B cell (primary cell): ENCODE measurements at regions not wholly inside any gene's neighbourhood (a gene's known extent, or its start where the extent isn't known, plus 50 kb on each side); places are given as distances from the start of the nearest gene placed in this dataset.

Source experiments
- ATAC-seq: fragments of 200-7000 bp; cut with Tn5 transposase; one replicate; pipeline ENCODE4 v1.10.0; 2021; ENCODE audit warnings: low read depth, mild to moderate bottlenecking, moderate number of reproducible peaks, moderate library complexity
- CTCF ChIA-PET: fragments of 350-600 bp; sonication (Branson Sonifier 250); formaldehyde crosslinking; loops from one replicate; lab custom pipeline; 2021; ENCODE audit warnings: antibody characterized with exemption, inconsistent platforms; lab: Charles Lee
- POLR2A ChIA-PET: fragments of 350-600 bp; sonication (Branson Sonifier 250); formaldehyde crosslinking; loops from one replicate; lab custom pipeline; 2021; ENCODE audit warnings: antibody characterized with exemption; lab: Charles Lee
- DNase-seq: peaks from one replicate; pipeline ENCODE4 v3.0.0; 2013
- H2AFZ ChIP-seq: 2 replicates; pipeline ENCODE4 v1.6.1; 2012; ENCODE audit warnings: mild to moderate bottlenecking, low read depth, low read length; ENCODE audit not compliant: insufficient read depth, poor library complexity, severe bottlenecking
- H3K27ac ChIP-seq, 2 donors: 1 replicate in 1 of 2; 2 replicates in 1 of 2; pipeline ENCODE4 v1.5.1; 2012 to 2013; ENCODE audit warnings: low read length in 2 of 2, mild to moderate bottlenecking in 2 of 2, moderate library complexity in 1 of 2
- H3K27me3 ChIP-seq, 4 experiments: fragments of 200-600 bp in 1 of 4; sonication (generic) in 1 of 4; replicated peaks in 1 of 4; 1 replicate in 2 of 4; 2 replicates in 2 of 4; pipeline versions ENCODE4 v1.6.1 to v1.7.0; 2013 to 2016; ENCODE audit warnings: low read length in 3 of 4, mild to moderate bottlenecking in 2 of 4, mixed read lengths in 1 of 4, moderate library complexity in 1 of 4; ENCODE audit not compliant: insufficient read depth in 4 of 4, control insufficient read depth in 3 of 4; ENCODE audit errors: control extremely low read depth in 1 of 4
- H3K36me3 ChIP-seq, 2 experiments: replicated peaks in 1 of 2; 1 replicate in 1 of 2; 2 replicates in 1 of 2; pipeline versions ENCODE4 v1.6.1 to v1.7.1; 2013; ENCODE audit warnings: low read length in 1 of 2; ENCODE audit not compliant: insufficient read depth in 2 of 2, control insufficient read depth in 1 of 2; ENCODE audit errors: control extremely low read depth in 1 of 2, extremely low read depth in 1 of 2
- H3K4me1 ChIP-seq, 2 donors: fragments of 200-600 bp in 1 of 2; sonication (generic) in 1 of 2; 1 replicate in 1 of 2; 2 replicates in 1 of 2; pipeline versions ENCODE4 v1.5.1 to v1.6.1; 2013 to 2017; ENCODE audit warnings: low read length in 2 of 2; ENCODE audit not compliant: control insufficient read depth in 2 of 2, insufficient read depth in 2 of 2
- H3K4me2 ChIP-seq: replicated peaks from 2 replicates; pipeline ENCODE3; 2012; ENCODE audit warnings: mild to moderate bottlenecking, low read depth, low read length; ENCODE audit not compliant: poor library complexity, severe bottlenecking
- H3K4me3 ChIP-seq, 5 experiments: fragments of 200-600 bp in 1 of 5; sonication (generic) in 1 of 5; 1 replicate in 3 of 5; 2 replicates in 2 of 5; pipeline versions ENCODE4 v1.5.1 to v1.7.0; 2011 to 2016; ENCODE audit warnings: low read length in 4 of 5, mild to moderate bottlenecking in 4 of 5, low read depth in 2 of 5, control low read depth in 1 of 5, moderate library complexity in 1 of 5; ENCODE audit not compliant: insufficient read depth in 1 of 5; ENCODE audit errors: control extremely low read depth in 1 of 5, extremely low read depth in 1 of 5
- H3K79me2 ChIP-seq: fragments of 200-600 bp; sonication (generic); one replicate; pipeline ENCODE4 v1.6.0; 2016; ENCODE audit warnings: low read length; ENCODE audit not compliant: control insufficient read depth, insufficient read depth
- H3K9ac ChIP-seq: fragments of 200-600 bp; sonication (generic); 2 replicates; pipeline ENCODE4 v1.6.1; 2017; ENCODE audit warnings: mild to moderate bottlenecking, low read length, moderate library complexity
- H3K9me3 ChIP-seq, 3 donors: one replicate each; pipeline versions ENCODE4 v1.6.1 to v1.7.1; 2013; ENCODE audit warnings: low read length in 2 of 3; ENCODE audit not compliant: control insufficient read depth in 2 of 3, insufficient read depth in 1 of 3; ENCODE audit errors: control extremely low read depth in 1 of 3
- H4K20me1 ChIP-seq: 2 replicates; pipeline ENCODE4 v1.6.0; 2012; ENCODE audit warnings: mild to moderate bottlenecking, low read length; ENCODE audit not compliant: insufficient read depth, control insufficient read depth, poor library complexity, severe bottlenecking
- H3K27ac Mint-ChIP-seq: one replicate; pipeline ENCODE4 v1.8.0; 2021; ENCODE audit warnings: mixed read lengths
- H3K27me3 Mint-ChIP-seq: one replicate; pipeline ENCODE4 v1.8.0; 2021; ENCODE audit warnings: mixed read lengths
- H3K4me1 Mint-ChIP-seq: one replicate; pipeline ENCODE4 v1.8.0; 2021; ENCODE audit warnings: mixed read lengths
- H3K4me3 Mint-ChIP-seq: one replicate; pipeline ENCODE4 v1.8.0; 2021; ENCODE audit warnings: mixed read lengths
- H3K9me3 Mint-ChIP-seq: one replicate; pipeline ENCODE4 v1.8.0; 2022; ENCODE audit warnings: mixed read lengths; ENCODE audit not compliant: insufficient read depth
- EZH2 ChIP-seq: IDR thresholded peaks from 2 replicates; pipeline ENCODE4 v1.6.1; 2012; ENCODE audit warnings: borderline replicate concordance, low read depth, mild to moderate bottlenecking, moderate library complexity, low read length; ENCODE audit not compliant: insufficient read depth, poor library complexity, severe bottlenecking
- WGBS: methylation state at CpG from one replicate; pipeline ENCODE4 v1.1.5; 2013; ENCODE audit warnings: missing lambda C conversion rate; ENCODE audit not compliant: insufficient coverage; 5-methylcytosine and 5-hydroxymethylcytosine counted together
- intact Hi-C: fragments of 100-400 bp; cut with micrococcal nuclease; formaldehyde crosslinking; loops from one replicate; pipeline ENCODE4 v1.10.0; 2022
- TF ChIP-seq, protein P1 (sequence below): fragments of 200-600 bp; IDR thresholded peaks from one replicate; pipeline ENCODE4 v1.8.0; 2022; ENCODE audit warnings: antibody characterized with exemption, mild to moderate bottlenecking

DNA sequence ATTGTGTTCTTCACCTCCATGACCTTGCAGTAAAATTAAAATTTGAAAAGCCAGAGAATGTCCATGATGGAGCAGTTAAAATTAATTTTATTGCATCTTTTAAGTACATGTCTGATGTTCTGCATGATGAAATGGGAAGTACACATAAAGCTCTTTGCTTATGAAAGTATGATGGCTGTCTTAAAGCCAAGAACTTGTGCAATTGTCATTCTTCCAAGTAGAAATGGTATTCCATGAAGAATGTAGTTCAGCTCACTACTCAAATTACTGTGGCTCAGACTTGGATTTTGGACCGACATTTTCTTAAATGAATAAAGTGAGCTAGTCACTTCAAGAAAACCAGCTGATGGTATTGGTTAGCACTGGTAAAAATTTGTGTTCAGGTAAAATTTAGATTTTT is 161.7 kb upstream of the CXCL13 start:
- intact Hi-C loops, result no loop called here
- no peaks in the 10 kb centered on the region for H4K20me1 ChIP-seq
- H3K27ac ChIP-seq, result no peak overlapping the region
- H3K27me3 ChIP-seq, result no peaks in the 10 kb centered on the region
- CTCF ChIA-PET, result no interaction called here
- no peak overlapping the region for H3K4me2 ChIP-seq
- no peak overlapping the region for H3K4me3 ChIP-seq
- TF ChIP-seq, protein P1, sequence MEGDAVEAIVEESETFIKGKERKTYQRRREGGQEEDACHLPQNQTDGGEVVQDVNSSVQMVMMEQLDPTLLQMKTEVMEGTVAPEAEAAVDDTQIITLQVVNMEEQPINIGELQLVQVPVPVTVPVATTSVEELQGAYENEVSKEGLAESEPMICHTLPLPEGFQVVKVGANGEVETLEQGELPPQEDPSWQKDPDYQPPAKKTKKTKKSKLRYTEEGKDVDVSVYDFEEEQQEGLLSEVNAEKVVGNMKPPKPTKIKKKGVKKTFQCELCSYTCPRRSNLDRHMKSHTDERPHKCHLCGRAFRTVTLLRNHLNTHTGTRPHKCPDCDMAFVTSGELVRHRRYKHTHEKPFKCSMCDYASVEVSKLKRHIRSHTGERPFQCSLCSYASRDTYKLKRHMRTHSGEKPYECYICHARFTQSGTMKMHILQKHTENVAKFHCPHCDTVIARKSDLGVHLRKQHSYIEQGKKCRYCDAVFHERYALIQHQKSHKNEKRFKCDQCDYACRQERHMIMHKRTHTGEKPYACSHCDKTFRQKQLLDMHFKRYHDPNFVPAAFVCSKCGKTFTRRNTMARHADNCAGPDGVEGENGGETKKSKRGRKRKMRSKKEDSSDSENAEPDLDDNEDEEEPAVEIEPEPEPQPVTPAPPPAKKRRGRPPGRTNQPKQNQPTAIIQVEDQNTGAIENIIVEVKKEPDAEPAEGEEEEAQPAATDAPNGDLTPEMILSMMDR, result no peak
- TF ChIP-seq EZH2, result no peak
- POLR2A ChIA-PET, result no interaction called here
- H3K36me3 ChIP-seq, result no peaks in the 10 kb centered on the region
- no peak for DNase-seq
- H2AFZ ChIP-seq, result no peak overlapping the region
- no peak overlapping the region for H3K4me3 Mint-ChIP-seq
- no peaks in the 10 kb centered on the region for H3K79me2 ChIP-seq
- no peak overlapping the region for H3K27ac Mint-ChIP-seq
- WGBS, result no CpG with 5 or more reads among the region's 1 CpG
- no peaks in the 10 kb centered on the region for H3K4me1 Mint-ChIP-seq
- no peak overlapping the region for H3K9ac ChIP-seq
- H3K9me3 ChIP-seq, result no peaks in the 10 kb centered on the region
- ATAC-seq, result no peak
- H3K4me1 ChIP-seq, result no peaks in the 10 kb centered on the region
- H3K9me3 Mint-ChIP-seq, result no peaks in the 10 kb centered on the region
- peaks cover 7% of the 10 kb centered on the region for H3K27me3 Mint-ChIP-seq

DNA sequence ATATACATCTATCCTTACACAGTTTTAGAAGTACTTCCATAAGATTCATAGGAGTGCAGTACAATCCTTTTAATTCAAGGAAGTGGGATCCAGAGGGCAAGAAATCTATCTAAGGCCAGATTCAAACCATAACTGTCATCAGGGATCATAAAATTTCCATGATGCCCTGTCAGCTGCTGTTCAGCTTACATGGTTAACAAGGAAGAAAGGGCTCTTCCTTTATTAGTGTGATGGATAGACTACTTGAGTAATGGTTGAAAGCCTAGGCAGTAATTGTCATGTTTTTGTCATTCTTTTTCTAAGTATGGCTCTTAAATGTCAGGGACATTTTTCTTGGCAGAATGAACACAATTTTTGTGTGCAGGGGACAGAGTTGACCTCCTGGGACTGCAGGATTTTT is 159.8 kb upstream of the CXCL13 start:
- Histone ChIP-seq H3K9ac (no peak overlapping the region), H3K27me3 (no peaks in the 10 kb centered on the region), H3K4me1 (no peaks in the 10 kb centered on the region), H3K27ac (no peak overlapping the region), H2AFZ (no peak overlapping the region), H3K4me3 (no peak overlapping the region), H3K79me2 (no peaks in the 10 kb centered on the region), H3K36me3 (no peaks in the 10 kb centered on the region), H4K20me1 (no peaks in the 10 kb centered on the region), H3K4me2 (no peak overlapping the region), H3K9me3 (no peaks in the 10 kb centered on the region)
- CTCF ChIA-PET, result no interaction called here
- H3K4me3 Mint-ChIP-seq, result no peak overlapping the region
- no peak for DNase-seq
- H3K27me3 Mint-ChIP-seq, result peaks cover 7% of the 10 kb centered on the region
- H3K9me3 Mint-ChIP-seq, result no peaks in the 10 kb centered on the region
- H3K4me1 Mint-ChIP-seq, result no peaks in the 10 kb centered on the region
- no peak overlapping the region for H3K27ac Mint-ChIP-seq
- intact Hi-C loops, result no loop called here
- POLR2A ChIA-PET, result no interaction called here
- TF ChIP-seq, protein P1, result no peak
- no peak for TF ChIP-seq EZH2
- no peak for ATAC-seq
